SK-N-SH treated with all-trans-retinoic acid at 6 μM for 48 hours (cell line): ENCODE measurements at regions not wholly inside any gene's neighbourhood (a gene's known extent, or its start where the extent isn't known, plus 50 kb on each side); places are given as distances from the start of the nearest gene placed in this dataset.
"Not testable (repeated sequence)": the region's sequence is repeated elsewhere in the genome, so short reads cannot be mapped to it uniquely, and the experiment has no call there.

ENCODE experiments used
- ATAC-seq: fragments of 200-7000 bp; cut with Tn5 transposase; 3 replicates; pipeline ENCODE4 v1.9.1; 2020; ENCODE audit warnings: mild to moderate bottlenecking, moderate library complexity
- ARNTL ChIP-seq: fragments of 450-650 bp; formaldehyde crosslinking; IDR thresholded peaks from 2 replicates; pipeline ENCODE4 v1.5.0; 2020; ENCODE audit warnings: low read depth, mild to moderate bottlenecking, moderate library complexity, borderline replicate concordance
- ESRRG ChIP-seq: fragments of 250-450 bp; sonication (Bioruptor Pico); IDR thresholded peaks from 2 replicates; pipeline ENCODE4 v1.6.1; 2021; ENCODE audit warnings: mild to moderate bottlenecking
- ISL1 ChIP-seq: fragments of 250-450 bp; sonication (Bioruptor Pico); IDR thresholded peaks from 2 replicates; pipeline ENCODE4 v2.1.2; 2022; ENCODE audit warnings: mild to moderate bottlenecking, moderate library complexity
- OSR1 ChIP-seq: fragments of 250-450 bp; sonication (Bioruptor Pico); IDR thresholded peaks from 2 replicates; pipeline ENCODE4 v1.8.0; 2022; ENCODE audit warnings: moderate library complexity, mild to moderate bottlenecking, inconsistent platforms
- PATZ1 ChIP-seq: fragments of 250-450 bp; sonication (Bioruptor Pico); IDR thresholded peaks from 2 replicates; pipeline ENCODE4 v1.8.0; 2020; ENCODE audit warnings: mild to moderate bottlenecking, moderate library complexity, borderline replicate concordance
- PPARA ChIP-seq: fragments of 250-450 bp; sonication (Bioruptor Pico); IDR thresholded peaks from 2 replicates; pipeline ENCODE4 v1.5.0; 2020; ENCODE audit warnings: mild to moderate bottlenecking, borderline replicate concordance
- RARB ChIP-seq: fragments of 250-450 bp; sonication (Bioruptor Pico); IDR thresholded peaks from 2 replicates; pipeline ENCODE4 v1.8.0; 2021; ENCODE audit warnings: mild to moderate bottlenecking, moderate library complexity
- SNAI2 ChIP-seq: fragments of 250-450 bp; sonication (Bioruptor Pico); IDR thresholded peaks from 2 replicates; pipeline ENCODE4 v1.5.0; 2020; ENCODE audit warnings: mild to moderate bottlenecking, moderate library complexity
- TCF4 ChIP-seq: fragments of 250-450 bp; sonication (Bioruptor Pico); IDR thresholded peaks from 2 replicates; pipeline ENCODE4 v1.8.0; 2021; ENCODE audit warnings: mild to moderate bottlenecking, moderate library complexity, borderline replicate concordance
- TOX ChIP-seq: fragments of 250-450 bp; sonication (Bioruptor Pico); IDR thresholded peaks from 2 replicates; pipeline ENCODE4 v1.8.0; 2021; ENCODE audit warnings: mild to moderate bottlenecking, moderate library complexity, borderline replicate concordance
- TSHZ2 ChIP-seq: fragments of 250-450 bp; sonication (Bioruptor Pico); IDR thresholded peaks from 2 replicates; pipeline ENCODE4 v1.5.0; 2020; ENCODE audit warnings: mild to moderate bottlenecking, moderate library complexity
- ZC3H10 ChIP-seq: fragments of 250-450 bp; sonication (Bioruptor Pico); IDR thresholded peaks from 2 replicates; pipeline ENCODE4 v1.5.1; 2021; ENCODE audit warnings: mild to moderate bottlenecking, moderate library complexity
- ZFP3 ChIP-seq: fragments of 250-450 bp; sonication (Bioruptor Pico); IDR thresholded peaks from 2 replicates; pipeline ENCODE4 v1.5.0; 2020; ENCODE audit warnings: mild to moderate bottlenecking, moderate library complexity
- ZFP30 ChIP-seq: fragments of 450-650 bp; formaldehyde crosslinking; IDR thresholded peaks from 2 replicates; pipeline ENCODE4 v1.5.0; 2022; ENCODE audit warnings: mild to moderate bottlenecking, moderate library complexity
- ZNF565 ChIP-seq: fragments of 450-650 bp; formaldehyde crosslinking; conservative IDR thresholded peaks from 2 replicates; pipeline ENCODE4 v1.5.0; 2020; ENCODE audit warnings: low read depth, mild to moderate bottlenecking, moderate library complexity
- ZNF70 ChIP-seq: fragments of 450-650 bp; formaldehyde crosslinking; IDR thresholded peaks from 2 replicates; pipeline ENCODE4 v1.5.0; 2020; ENCODE audit warnings: mild to moderate bottlenecking, moderate library complexity
- ZNF8 ChIP-seq: fragments of 450-650 bp; formaldehyde crosslinking; IDR thresholded peaks from 2 replicates; pipeline ENCODE4 v1.5.0; 2020; ENCODE audit warnings: mild to moderate bottlenecking, moderate library complexity
- TF ChIP-seq, protein P1 (sequence below): fragments of 250-450 bp; sonication (Bioruptor Pico); IDR thresholded peaks from 2 replicates; pipeline ENCODE4 v1.5.1; 2021; ENCODE audit warnings: mild to moderate bottlenecking, moderate library complexity
- TF ChIP-seq, protein P2 (sequence below): fragments of 250-450 bp; sonication (Bioruptor Pico); IDR thresholded peaks from 2 replicates; pipeline ENCODE4 v1.5.1; 2020; ENCODE audit warnings: low read depth, mild to moderate bottlenecking, moderate library complexity
- TF ChIP-seq, protein P3 (sequence below): fragments of 250-450 bp; sonication (Bioruptor Pico); IDR thresholded peaks from 2 replicates; pipeline ENCODE4 v1.8.0; 2021; ENCODE audit warnings: low read depth, mild to moderate bottlenecking, moderate library complexity, borderline replicate concordance

DNA sequence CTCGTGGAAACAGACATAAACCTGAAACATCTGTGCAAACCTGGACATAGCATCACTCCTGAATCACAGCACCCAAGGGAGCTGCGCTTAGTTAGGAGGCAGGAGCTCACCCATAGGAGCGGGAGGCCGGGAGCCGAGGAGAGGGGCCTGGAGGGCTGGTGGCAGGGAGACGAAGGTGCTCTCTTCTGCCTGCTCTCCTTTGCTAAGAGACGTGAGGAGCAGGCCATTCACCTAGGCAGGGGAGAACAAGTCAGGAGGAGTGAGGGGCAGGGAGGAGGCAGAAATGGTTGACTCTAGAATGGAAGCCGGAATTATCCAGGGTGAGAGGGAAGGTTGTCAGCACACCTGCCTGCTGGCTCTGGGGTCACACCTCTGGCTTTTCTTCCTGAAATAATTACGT lies 398.4 kb upstream of the IRX2 start:
- no peak for ATAC-seq
- TF ChIP-seq SNAI2 (CRISPR knock-in tag) (no peak), RARB (CRISPR knock-in tag) (no peak), TSHZ2 (CRISPR knock-in tag) (no peak), ARNTL (CRISPR knock-in tag) (no peak), TCF4 (no peak), ZFP3 (CRISPR knock-in tag) (no peak), PPARA (no peak)
- TF ChIP-seq, protein P1, sequence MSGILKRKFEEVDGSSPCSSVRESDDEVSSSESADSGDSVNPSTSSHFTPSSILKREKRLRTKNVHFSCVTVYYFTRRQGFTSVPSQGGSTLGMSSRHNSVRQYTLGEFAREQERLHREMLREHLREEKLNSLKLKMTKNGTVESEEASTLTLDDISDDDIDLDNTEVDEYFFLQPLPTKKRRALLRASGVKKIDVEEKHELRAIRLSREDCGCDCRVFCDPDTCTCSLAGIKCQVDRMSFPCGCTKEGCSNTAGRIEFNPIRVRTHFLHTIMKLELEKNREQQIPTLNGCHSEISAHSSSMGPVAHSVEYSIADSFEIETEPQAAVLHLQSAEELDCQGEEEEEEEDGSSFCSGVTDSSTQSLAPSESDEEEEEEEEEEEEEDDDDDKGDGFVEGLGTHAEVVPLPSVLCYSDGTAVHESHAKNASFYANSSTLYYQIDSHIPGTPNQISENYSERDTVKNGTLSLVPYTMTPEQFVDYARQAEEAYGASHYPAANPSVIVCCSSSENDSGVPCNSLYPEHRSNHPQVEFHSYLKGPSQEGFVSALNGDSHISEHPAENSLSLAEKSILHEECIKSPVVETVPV (CRISPR knock-in tag) = no peak
- TF ChIP-seq, protein P2, sequence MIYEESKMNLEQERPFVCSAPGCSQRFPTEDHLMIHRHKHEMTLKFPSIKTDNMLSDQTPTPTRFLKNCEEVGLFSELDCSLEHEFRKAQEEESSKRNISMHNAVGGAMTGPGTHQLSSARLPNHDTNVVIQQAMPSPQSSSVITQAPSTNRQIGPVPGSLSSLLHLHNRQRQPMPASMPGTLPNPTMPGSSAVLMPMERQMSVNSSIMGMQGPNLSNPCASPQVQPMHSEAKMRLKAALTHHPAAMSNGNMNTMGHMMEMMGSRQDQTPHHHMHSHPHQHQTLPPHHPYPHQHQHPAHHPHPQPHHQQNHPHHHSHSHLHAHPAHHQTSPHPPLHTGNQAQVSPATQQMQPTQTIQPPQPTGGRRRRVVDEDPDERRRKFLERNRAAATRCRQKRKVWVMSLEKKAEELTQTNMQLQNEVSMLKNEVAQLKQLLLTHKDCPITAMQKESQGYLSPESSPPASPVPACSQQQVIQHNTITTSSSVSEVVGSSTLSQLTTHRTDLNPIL (CRISPR knock-in tag) = no peak

- ATAC-seq = not testable (repeated sequence)
Observed at GRCh38 chr5:3147405-3147804, 395.9 kb upstream of the IRX2 start.

DNA sequence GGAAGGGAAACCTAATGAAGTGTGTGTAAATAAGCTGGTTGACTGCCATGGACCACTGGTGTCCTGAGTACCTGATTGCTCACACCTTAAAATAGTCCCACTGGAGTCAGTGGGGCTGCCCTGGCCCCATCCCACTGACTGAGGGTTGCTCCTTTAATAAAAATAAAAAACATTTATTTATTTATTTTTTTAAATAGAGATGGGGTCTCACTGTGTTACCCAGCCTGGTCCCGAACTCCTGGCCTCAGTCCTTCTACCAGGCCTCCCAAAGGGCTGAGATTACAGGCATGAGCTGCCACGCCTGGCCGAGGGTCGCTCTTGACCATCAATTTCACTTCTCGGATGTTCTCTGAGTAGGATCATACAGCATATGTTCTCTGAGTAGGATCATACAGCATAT lies 394.2 kb upstream of the IRX2 start:
- TF ChIP-seq ZFP30 (CRISPR knock-in tag) = no peak
- no peak for TF ChIP-seq ISL1 (CRISPR knock-in tag)
- TF ChIP-seq ZNF8 (CRISPR knock-in tag) = no peak
- TF ChIP-seq, protein P1 (CRISPR knock-in tag) = no peak
- TF ChIP-seq ARNTL (CRISPR knock-in tag) = no peak
- TF ChIP-seq, protein P3, sequence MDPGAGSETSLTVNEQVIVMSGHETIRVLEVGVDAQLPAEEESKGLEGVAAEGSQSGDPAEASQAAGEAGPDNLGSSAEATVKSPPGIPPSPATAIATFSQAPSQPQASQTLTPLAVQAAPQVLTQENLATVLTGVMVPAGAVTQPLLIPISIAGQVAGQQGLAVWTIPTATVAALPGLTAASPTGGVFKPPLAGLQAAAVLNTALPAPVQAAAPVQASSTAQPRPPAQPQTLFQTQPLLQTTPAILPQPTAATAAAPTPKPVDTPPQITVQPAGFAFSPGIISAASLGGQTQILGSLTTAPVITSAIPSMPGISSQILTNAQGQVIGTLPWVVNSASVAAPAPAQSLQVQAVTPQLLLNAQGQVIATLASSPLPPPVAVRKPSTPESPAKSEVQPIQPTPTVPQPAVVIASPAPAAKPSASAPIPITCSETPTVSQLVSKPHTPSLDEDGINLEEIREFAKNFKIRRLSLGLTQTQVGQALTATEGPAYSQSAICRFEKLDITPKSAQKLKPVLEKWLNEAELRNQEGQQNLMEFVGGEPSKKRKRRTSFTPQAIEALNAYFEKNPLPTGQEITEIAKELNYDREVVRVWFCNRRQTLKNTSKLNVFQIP = no peak
- no peak for TF ChIP-seq SNAI2 (CRISPR knock-in tag)
- no peak for TF ChIP-seq TSHZ2 (CRISPR knock-in tag)
- no peak for TF ChIP-seq TCF4
- ATAC-seq = no peak

GRCh38 chr5:3143382-3143781 lies 391.9 kb upstream of the IRX2 start:
- ATAC-seq = no peak
- TF ChIP-seq TOX (CRISPR knock-in tag) = no peak
- TF ChIP-seq PATZ1 = no peak
- no peak for TF ChIP-seq SNAI2 (CRISPR knock-in tag)
- TF ChIP-seq OSR1 (CRISPR knock-in tag) = no peak
- TF ChIP-seq ZNF70 (CRISPR knock-in tag) = no peak
- no peak for TF ChIP-seq PPARA
- no peak for TF ChIP-seq ZNF565
- TF ChIP-seq ZFP30 (CRISPR knock-in tag) = no peak
- TF ChIP-seq ISL1 (CRISPR knock-in tag) = no peak
- no peak for TF ChIP-seq ESRRG (CRISPR knock-in tag)
- TF ChIP-seq ZNF8 (CRISPR knock-in tag) = no peak
- no peak for TF ChIP-seq TCF4
- TF ChIP-seq, protein P3 = no peak
- no peak for TF ChIP-seq RARB (CRISPR knock-in tag)
- no peak for TF ChIP-seq ZC3H10 (CRISPR knock-in tag)
